Activated B cell treated with CpG ODN at 0.5 μM for 24 hours (primary cell): ENCODE measurements at regions not wholly inside any gene's neighbourhood (a gene's known extent, or its start where the extent isn't known, plus 50 kb on each side); places are given as distances from the start of the nearest gene placed in this dataset.
"Not testable (repeated sequence)": the region's sequence is repeated elsewhere in the genome, so short reads cannot be mapped to it uniquely, and the experiment has no call there.

Experiments used
- ATAC-seq: fragments of 200-7000 bp; cut with Tn5 transposase; one replicate; pipeline ENCODE4 v1.10.0; 2021; ENCODE audit warnings: low read depth, mild to moderate bottlenecking, moderate library complexity
- CTCF ChIA-PET: fragments of 350-600 bp; sonication (Branson Sonifier 250); formaldehyde crosslinking; loops from one replicate; lab custom pipeline; 2021; ENCODE audit warnings: antibody characterized with exemption; lab: Charles Lee
- POLR2A ChIA-PET: fragments of 350-600 bp; sonication (Branson Sonifier 250); formaldehyde crosslinking; loops from one replicate; lab custom pipeline; 2021; ENCODE audit warnings: antibody characterized with exemption; lab: Charles Lee
- DNase-seq: peaks from one replicate; pipeline ENCODE4 v3.0.0; 2022
- H3K27ac Mint-ChIP-seq: one replicate; pipeline ENCODE4 v1.8.0; 2020; ENCODE audit warnings: mixed read lengths
- H3K27me3 Mint-ChIP-seq: one replicate; pipeline ENCODE4 v1.8.0; 2021; ENCODE audit warnings: mixed read lengths
- H3K36me3 Mint-ChIP-seq: one replicate; pipeline ENCODE4 v1.8.0; 2021; ENCODE audit warnings: low read depth, mixed read lengths
- H3K4me1 Mint-ChIP-seq: one replicate; pipeline ENCODE4 v1.8.0; 2021; ENCODE audit warnings: mixed read lengths
- H3K4me3 Mint-ChIP-seq: one replicate; pipeline ENCODE4 v1.8.0; 2020; ENCODE audit warnings: mild to moderate bottlenecking, mixed read lengths
- H3K9me3 Mint-ChIP-seq: one replicate; pipeline ENCODE4 v1.8.0; 2020; ENCODE audit warnings: mixed read lengths
- CTCF ChIP-seq: fragments of 200-600 bp; IDR thresholded peaks from one replicate; pipeline ENCODE4 v1.8.0; 2022; ENCODE audit warnings: antibody characterized with exemption, mild to moderate bottlenecking
- intact Hi-C: fragments of 100-400 bp; cut with micrococcal nuclease; formaldehyde crosslinking; loops from one replicate; pipeline ENCODE4 v1.15.1; 2024

- POLR2A ChIA-PET: no interaction called here
- CTCF ChIA-PET: no interaction called here
- Mint-ChIP-seq H3K36me3 (no peaks in the 10 kb centered on the region), H3K4me3 (no peak overlapping the region), H3K27me3 (peaks cover 10% of the 10 kb centered on the region), H3K27ac (no peak overlapping the region), H3K9me3 (no peaks in the 10 kb centered on the region), H3K4me1 (peaks cover 6% of the 10 kb centered on the region)
- no peak for TF ChIP-seq CTCF
- intact Hi-C loops: no loop called here
- DNase-seq: no peak
- ATAC-seq: no peak
Observed at GRCh38 chr18:60022671-60023276, 123.0 kb downstream of the PMAIP1 start.

- ATAC-seq (no peak), DNase-seq (no peak)
- CTCF ChIA-PET: no interaction called here
- H3K4me3 Mint-ChIP-seq: no peak overlapping the region
- H3K4me1 Mint-ChIP-seq: peaks cover 6% of the 10 kb centered on the region
- TF ChIP-seq CTCF: no peak
- H3K27ac Mint-ChIP-seq: no peak overlapping the region
- no peaks in the 10 kb centered on the region for H3K9me3 Mint-ChIP-seq
- H3K27me3 Mint-ChIP-seq: peaks cover 10% of the 10 kb centered on the region
- H3K36me3 Mint-ChIP-seq: no peaks in the 10 kb centered on the region
- intact Hi-C loops: no loop called here
- POLR2A ChIA-PET: no interaction called here
Observed at GRCh38 chr18:60021556-60021955, 121.8 kb downstream of the PMAIP1 start.

- Mint-ChIP-seq H3K36me3 (no peaks in the 10 kb centered on the region), H3K4me3 (no peak overlapping the region), H3K27ac (no peak overlapping the region), H3K27me3 (peaks cover 10% of the 10 kb centered on the region), H3K4me1 (peaks cover 6% of the 10 kb centered on the region), H3K9me3 (no peaks in the 10 kb centered on the region)
- ATAC-seq: no peak
- TF ChIP-seq CTCF: no peak
- CTCF ChIA-PET: no interaction called here
- POLR2A ChIA-PET: no interaction called here
- intact Hi-C loops: no loop called here
- DNase-seq: no peak
Observed at GRCh38 chr18:60020107-60020925, 120.5 kb downstream of the PMAIP1 start.

- Mint-ChIP-seq H3K27me3 (peaks cover 10% of the 10 kb centered on the region), H3K4me3 (no peak overlapping the region), H3K36me3 (no peaks in the 10 kb centered on the region), H3K27ac (no peak overlapping the region), H3K4me1 (peaks cover 6% of the 10 kb centered on the region), H3K9me3 (no peaks in the 10 kb centered on the region)
- TF ChIP-seq CTCF: no peak
- intact Hi-C loops: no loop called here
- DNase-seq (no peak), ATAC-seq (no peak)
- ChIA-PET POLR2A (no interaction called here), CTCF (no interaction called here)
Observed at GRCh38 chr18:60019463-60019840, 119.7 kb downstream of the PMAIP1 start.

GRCh38 chr18:60018618-60019462, 119.0 kb downstream of the PMAIP1 start:
- intact Hi-C loops: no loop called here
- DNase-seq: no peak
- H3K27me3 Mint-ChIP-seq: peaks cover 13% of the 10 kb centered on the region
- TF ChIP-seq CTCF: no peak
- no peak overlapping the region for H3K4me3 Mint-ChIP-seq
- H3K9me3 Mint-ChIP-seq: no peaks in the 10 kb centered on the region
- CTCF ChIA-PET: interaction anchor here (0.7 kb wide), 1 partner anchor 265 kb away, joined by 3 read pairs; no protein-coding TSS in a partner anchor
- no peak for ATAC-seq
- no peak overlapping the region for H3K27ac Mint-ChIP-seq
- peaks cover 6% of the 10 kb centered on the region for H3K4me1 Mint-ChIP-seq
- no peaks in the 10 kb centered on the region for H3K36me3 Mint-ChIP-seq
- POLR2A ChIA-PET: no interaction called here

GRCh38 chr18:60018134-60018533, 118.3 kb downstream of the PMAIP1 start:
- H3K4me3 Mint-ChIP-seq, CTCF ChIA-PET, POLR2A ChIA-PET, H3K36me3 Mint-ChIP-seq, H3K9me3 Mint-ChIP-seq, DNase-seq, ATAC-seq, intact Hi-C loops, H3K4me1 Mint-ChIP-seq, H3K27ac Mint-ChIP-seq: not testable (repeated sequence)
- peaks cover 16% of the 10 kb centered on the region for H3K27me3 Mint-ChIP-seq
